Lower leg skin (tissue), 4 donors: ENCODE measurements at regions not wholly inside any gene's neighbourhood (a gene's known extent, or its start where the extent isn't known, plus 50 kb on each side); places are given as distances from the start of the nearest gene placed in this dataset.

Source experiments
- DNase-seq, 2 donors: peaks; one replicate each; pipeline ENCODE4 v3.0.0-alpha.2; 2019; ENCODE audit warnings: low spot score in 2 of 2
- H3K4me3 ChIP-seq: fragments of 200-600 bp; sonication (generic); 2 replicates; pipeline ENCODE4 v1.5.1; 2017; ENCODE audit warnings: mild to moderate bottlenecking, low read depth; ENCODE audit not compliant: poor library complexity, severe bottlenecking
- POLR2A ChIP-seq, 2 donors: fragments of 450-650 bp; IDR thresholded peaks; one replicate each; pipeline ENCODE4 v1.6.1; 2016 to 2017; ENCODE audit warnings: antibody characterized with exemption in 2 of 2, mild to moderate bottlenecking in 1 of 2, moderate library complexity in 1 of 2
- WGBS, 2 donors: methylation state at CpG; one replicate each; pipeline ENCODE4 v1.1.5; 2018; 5-methylcytosine and 5-hydroxymethylcytosine counted together
- intact Hi-C: fragments of 100-400 bp; cut with DNase I; formaldehyde crosslinking; loops from one replicate; pipeline ENCODE4 v1.15.0; 2023; ENCODE audit warnings: low total_unique reads
- TF ChIP-seq, protein P1 (sequence below), 3 donors: fragments of 450-650 bp; IDR thresholded peaks; one replicate each; pipeline ENCODE4 v1.5.1; 2016; ENCODE audit warnings: antibody characterized with exemption in 3 of 3, mild to moderate bottlenecking in 3 of 3, moderate library complexity in 2 of 3

DNA sequence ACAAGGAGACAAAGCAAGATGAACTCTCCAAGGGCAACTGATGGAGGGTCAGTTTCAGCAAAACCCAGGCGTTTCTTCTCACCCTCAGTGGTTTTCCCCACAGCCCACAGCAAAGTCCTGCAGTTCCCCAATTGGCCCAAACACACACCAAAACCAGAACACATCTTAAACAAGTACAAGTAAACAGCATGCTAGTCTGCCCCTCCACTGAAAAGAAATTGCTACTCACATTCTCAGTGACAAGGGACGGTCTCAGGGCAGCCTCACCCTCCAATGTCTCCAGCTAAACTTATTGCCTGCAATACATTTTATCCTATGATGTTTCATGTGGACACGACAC, 300.6 kb upstream of the IRX3 start:
- 61 to 63% methylated on average over 3 of the region's 3 CpGs for WGBS, 2 donors
- TF ChIP-seq POLR2A (IDR thresholded peaks at IDR 0.05): no peak
- TF ChIP-seq, protein P1, sequence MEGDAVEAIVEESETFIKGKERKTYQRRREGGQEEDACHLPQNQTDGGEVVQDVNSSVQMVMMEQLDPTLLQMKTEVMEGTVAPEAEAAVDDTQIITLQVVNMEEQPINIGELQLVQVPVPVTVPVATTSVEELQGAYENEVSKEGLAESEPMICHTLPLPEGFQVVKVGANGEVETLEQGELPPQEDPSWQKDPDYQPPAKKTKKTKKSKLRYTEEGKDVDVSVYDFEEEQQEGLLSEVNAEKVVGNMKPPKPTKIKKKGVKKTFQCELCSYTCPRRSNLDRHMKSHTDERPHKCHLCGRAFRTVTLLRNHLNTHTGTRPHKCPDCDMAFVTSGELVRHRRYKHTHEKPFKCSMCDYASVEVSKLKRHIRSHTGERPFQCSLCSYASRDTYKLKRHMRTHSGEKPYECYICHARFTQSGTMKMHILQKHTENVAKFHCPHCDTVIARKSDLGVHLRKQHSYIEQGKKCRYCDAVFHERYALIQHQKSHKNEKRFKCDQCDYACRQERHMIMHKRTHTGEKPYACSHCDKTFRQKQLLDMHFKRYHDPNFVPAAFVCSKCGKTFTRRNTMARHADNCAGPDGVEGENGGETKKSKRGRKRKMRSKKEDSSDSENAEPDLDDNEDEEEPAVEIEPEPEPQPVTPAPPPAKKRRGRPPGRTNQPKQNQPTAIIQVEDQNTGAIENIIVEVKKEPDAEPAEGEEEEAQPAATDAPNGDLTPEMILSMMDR (IDR thresholded peaks at IDR 0.05): no peak
- no peak for DNase-seq
- intact Hi-C loops: no loop called here
- H3K4me3 ChIP-seq: no peak overlapping the region

DNA sequence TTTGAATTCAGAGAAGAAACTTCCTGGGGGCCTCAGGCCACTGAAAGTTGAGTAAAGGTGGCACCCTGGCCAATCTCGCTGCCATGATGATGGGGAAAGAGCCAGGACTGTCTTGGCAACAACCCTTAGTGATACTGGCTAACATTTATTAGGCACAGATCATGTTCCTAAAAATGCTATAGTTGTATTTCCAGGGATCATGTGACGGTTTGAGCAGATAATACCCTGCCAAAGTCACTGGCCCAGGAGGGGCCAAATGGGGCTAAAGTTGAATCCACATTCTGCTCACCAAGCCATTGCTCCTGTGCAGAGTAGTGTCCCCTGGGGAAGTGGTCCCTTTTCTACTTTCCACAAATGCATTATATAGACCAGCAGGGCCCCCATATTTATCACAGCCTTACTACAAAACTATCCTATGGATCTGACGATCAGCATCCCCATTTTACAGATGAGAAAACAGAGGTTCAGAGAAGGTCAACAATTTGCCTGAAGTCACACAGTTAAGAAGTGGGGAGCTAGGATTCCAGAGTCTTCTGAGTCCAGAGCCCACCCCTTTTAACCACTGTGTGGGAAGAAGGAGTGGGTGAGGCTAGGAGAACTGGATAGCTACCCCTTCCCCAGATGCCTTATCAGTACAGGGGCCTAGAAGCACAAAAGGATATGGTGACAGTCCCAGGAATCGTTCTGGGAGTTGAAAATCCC, 300.0 kb upstream of the IRX3 start:
- intact Hi-C loops: no loop called here
- TF ChIP-seq POLR2A (IDR thresholded peaks at IDR 0.05): no peak
- TF ChIP-seq, protein P1 (IDR thresholded peaks at IDR 0.05): no peak
- DNase-seq: no peak
- 85 to 92% methylated on average over 4 of the region's 4 CpGs for WGBS, 2 donors
- H3K4me3 ChIP-seq: no peak overlapping the region

- intact Hi-C loops: no loop called here
Measured at GRCh38 chr16:54585998-54586340, 299.4 kb upstream of the IRX3 start.

GRCh38 chr16:54585094-54585997, 298.8 kb upstream of the IRX3 start:
- no peak for TF ChIP-seq POLR2A (IDR thresholded peaks at IDR 0.05)
- TF ChIP-seq, protein P1 (IDR thresholded peaks at IDR 0.05): no peak
- DNase-seq: no peak
- intact Hi-C loops: no loop called here
- H3K4me3 ChIP-seq: no peak overlapping the region
- WGBS, 2 donors: 82 to 84% methylated on average over 20 to 21 of the region's 21 CpGs

More at GRCh38 chr16:54585998-54586340, 299.4 kb upstream of the IRX3 start:
- H3K4me3 ChIP-seq: no peak overlapping the region
- TF ChIP-seq POLR2A (IDR thresholded peaks at IDR 0.05): no peak
- TF ChIP-seq, protein P1 (IDR thresholded peaks at IDR 0.05): no peak
- WGBS, 2 donors: 82 to 85% methylated on average over 14 of the region's 14 CpGs
- no peak for DNase-seq

GRCh38 chr16:54584121-54584520, 297.5 kb upstream of the IRX3 start:
- TF ChIP-seq POLR2A (IDR thresholded peaks at IDR 0.05): no peak
- TF ChIP-seq, protein P1 (IDR thresholded peaks at IDR 0.05): no peak
- no peak for DNase-seq
- 78 to 84% methylated on average over 3 of the region's 3 CpGs for WGBS, 2 donors
- no peak overlapping the region for H3K4me3 ChIP-seq
- intact Hi-C loops: no loop called here
